ENCODE measurements at regions not wholly inside any gene's neighbourhood (a gene's known extent, or its start where the extent isn't known, plus 50 kb on each side); places are given as distances from the start of the nearest gene placed in this dataset.

GRCh38 chr20:10761786-10762185 is 88.0 kb upstream of the JAG1 start (continued):
- TF ChIP-seq, protein P1, sequence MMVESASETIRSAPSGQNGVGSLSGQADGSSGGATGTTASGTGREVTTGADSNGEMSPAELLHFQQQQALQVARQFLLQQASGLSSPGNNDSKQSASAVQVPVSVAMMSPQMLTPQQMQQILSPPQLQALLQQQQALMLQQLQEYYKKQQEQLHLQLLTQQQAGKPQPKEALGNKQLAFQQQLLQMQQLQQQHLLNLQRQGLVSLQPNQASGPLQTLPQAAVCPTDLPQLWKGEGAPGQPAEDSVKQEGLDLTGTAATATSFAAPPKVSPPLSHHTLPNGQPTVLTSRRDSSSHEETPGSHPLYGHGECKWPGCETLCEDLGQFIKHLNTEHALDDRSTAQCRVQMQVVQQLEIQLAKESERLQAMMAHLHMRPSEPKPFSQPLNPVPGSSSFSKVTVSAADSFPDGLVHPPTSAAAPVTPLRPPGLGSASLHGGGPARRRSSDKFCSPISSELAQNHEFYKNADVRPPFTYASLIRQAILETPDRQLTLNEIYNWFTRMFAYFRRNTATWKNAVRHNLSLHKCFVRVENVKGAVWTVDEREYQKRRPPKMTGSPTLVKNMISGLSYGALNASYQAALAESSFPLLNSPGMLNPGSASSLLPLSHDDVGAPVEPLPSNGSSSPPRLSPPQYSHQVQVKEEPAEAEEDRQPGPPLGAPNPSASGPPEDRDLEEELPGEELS (CRISPR knock-in tag; IDR thresholded peaks at IDR 0.05), result no peak
- TF ChIP-seq NFE2L1 (CRISPR knock-in tag; IDR thresholded peaks at IDR 0.05) (no peak), ATF6 (CRISPR knock-in tag; IDR thresholded peaks at IDR 0.05) (no peak)

- POLR2A ChIA-PET, result no interaction called here
- no peaks in the 10 kb centered on the region for H3K36me3 Mint-ChIP-seq
Measured at GRCh38 chr20:10762216-10762615, 88.4 kb upstream of the JAG1 start.

More at GRCh38 chr20:10762216-10762615, 88.4 kb upstream of the JAG1 start:
- DNase-seq (ENCODE audit: low spot score) (no peak), ATAC-seq (peak; percentile 61)
- Mint-ChIP-seq H3K27me3 (ENCODE audit: low read depth) (no peaks in the 10 kb centered on the region; the same call in 1 of the 2 replicates), H3K27ac (no peak overlapping the region), H3K9me3 (no peaks in the 10 kb centered on the region), H3K4me3 (no peak overlapping the region), H3K4me1 (peaks cover 20% of the 10 kb centered on the region)
- TF ChIP-seq, protein P2, sequence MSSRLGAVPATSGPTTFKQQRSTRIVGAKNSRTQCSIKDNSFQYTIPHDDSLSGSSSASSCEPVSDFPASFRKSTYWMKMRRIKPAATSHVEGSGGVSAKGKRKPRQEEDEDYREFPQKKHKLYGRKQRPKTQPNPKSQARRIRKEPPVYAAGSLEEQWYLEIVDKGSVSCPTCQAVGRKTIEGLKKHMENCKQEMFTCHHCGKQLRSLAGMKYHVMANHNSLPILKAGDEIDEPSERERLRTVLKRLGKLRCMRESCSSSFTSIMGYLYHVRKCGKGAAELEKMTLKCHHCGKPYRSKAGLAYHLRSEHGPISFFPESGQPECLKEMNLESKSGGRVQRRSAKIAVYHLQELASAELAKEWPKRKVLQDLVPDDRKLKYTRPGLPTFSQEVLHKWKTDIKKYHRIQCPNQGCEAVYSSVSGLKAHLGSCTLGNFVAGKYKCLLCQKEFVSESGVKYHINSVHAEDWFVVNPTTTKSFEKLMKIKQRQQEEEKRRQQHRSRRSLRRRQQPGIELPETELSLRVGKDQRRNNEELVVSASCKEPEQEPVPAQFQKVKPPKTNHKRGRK (CRISPR knock-in tag; IDR thresholded peaks at IDR 0.05; ENCODE audit: borderline replicate concordance), result no peak
- TF ChIP-seq ATF2 (CRISPR knock-in tag; IDR thresholded peaks at IDR 0.05; ENCODE audit: borderline replicate concordance, low read depth) (no peak), MXD4 (CRISPR knock-in tag; IDR thresholded peaks at IDR 0.05; ENCODE audit: borderline replicate concordance) (no peak), ATF3 (CRISPR knock-in tag; conservative IDR thresholded peaks at IDR 0.05) (no peak), ZNF121 (CRISPR knock-in tag; IDR thresholded peaks at IDR 0.05) (no peak)
- TF ChIP-seq, protein P3, sequence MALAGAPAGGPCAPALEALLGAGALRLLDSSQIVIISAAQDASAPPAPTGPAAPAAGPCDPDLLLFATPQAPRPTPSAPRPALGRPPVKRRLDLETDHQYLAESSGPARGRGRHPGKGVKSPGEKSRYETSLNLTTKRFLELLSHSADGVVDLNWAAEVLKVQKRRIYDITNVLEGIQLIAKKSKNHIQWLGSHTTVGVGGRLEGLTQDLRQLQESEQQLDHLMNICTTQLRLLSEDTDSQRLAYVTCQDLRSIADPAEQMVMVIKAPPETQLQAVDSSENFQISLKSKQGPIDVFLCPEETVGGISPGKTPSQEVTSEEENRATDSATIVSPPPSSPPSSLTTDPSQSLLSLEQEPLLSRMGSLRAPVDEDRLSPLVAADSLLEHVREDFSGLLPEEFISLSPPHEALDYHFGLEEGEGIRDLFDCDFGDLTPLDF (CRISPR knock-in tag; IDR thresholded peaks at IDR 0.05), result no peak
- TF ChIP-seq, protein P1 (CRISPR knock-in tag; IDR thresholded peaks at IDR 0.05), result no peak
- CTCF ChIA-PET, result no interaction called here
